Superior temporal gyrus (tissue), 1 donor: ENCODE measurements at regions not wholly inside any gene's neighbourhood (a gene's known extent, or its start where the extent isn't known, plus 50 kb on each side); places are given as distances from the start of the nearest gene placed in this dataset.

Experiments
- DNase-seq: peaks from one replicate; pipeline ENCODE4 v3.0.0-alpha.2; 2016; ENCODE audit errors: extremely low spot score

- no peak for DNase-seq
Observed at GRCh38 chr1:222911866-222912265, 97.0 kb downstream of the DISP1 start.

DNA sequence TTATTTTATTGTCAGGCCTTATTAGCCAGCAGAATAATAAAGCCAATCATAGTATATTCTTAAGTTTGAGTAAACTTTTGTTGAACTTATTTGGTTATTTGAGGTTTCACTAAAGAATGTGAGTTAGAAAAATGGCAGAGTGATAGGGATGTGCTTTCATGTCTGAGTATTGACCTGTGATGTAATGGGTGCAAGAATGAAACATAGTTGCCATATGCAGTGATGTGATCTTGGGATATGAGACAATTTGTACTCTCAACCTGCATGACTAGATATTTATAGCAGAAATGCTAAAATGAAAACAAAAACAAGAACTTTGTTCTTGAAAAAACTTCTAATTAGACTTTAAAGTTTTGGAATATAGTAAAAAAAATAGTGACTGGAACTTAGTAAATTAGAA, 97.9 kb downstream of the DISP1 start:
- no peak for DNase-seq

GRCh38 chr1:222914861-222915632, 100.2 kb downstream of the DISP1 start:
- DNase-seq: no peak

DNA sequence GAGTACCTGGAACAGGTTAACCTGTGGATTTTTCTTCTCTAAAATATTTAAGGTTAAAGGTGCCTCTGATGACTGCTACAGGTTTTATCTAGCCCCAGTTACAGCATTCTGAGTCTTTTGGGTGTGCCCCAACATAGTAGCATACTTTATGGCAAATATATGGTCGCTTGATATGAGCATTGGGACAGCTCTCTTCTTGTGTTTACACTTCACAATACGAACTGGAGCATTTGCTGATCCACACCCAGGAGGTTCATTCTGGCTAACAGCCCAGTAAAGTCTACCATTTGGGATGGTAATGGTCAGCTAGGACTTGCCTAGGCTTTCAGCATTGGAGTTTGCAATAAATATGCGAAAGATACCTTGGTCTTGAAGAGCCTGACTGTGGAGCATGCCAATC, 101.3 kb downstream of the DISP1 start:
- no peak for DNase-seq

GRCh38 chr1:222918801-222919477, 104.1 kb downstream of the DISP1 start:
- DNase-seq: no peak

DNA sequence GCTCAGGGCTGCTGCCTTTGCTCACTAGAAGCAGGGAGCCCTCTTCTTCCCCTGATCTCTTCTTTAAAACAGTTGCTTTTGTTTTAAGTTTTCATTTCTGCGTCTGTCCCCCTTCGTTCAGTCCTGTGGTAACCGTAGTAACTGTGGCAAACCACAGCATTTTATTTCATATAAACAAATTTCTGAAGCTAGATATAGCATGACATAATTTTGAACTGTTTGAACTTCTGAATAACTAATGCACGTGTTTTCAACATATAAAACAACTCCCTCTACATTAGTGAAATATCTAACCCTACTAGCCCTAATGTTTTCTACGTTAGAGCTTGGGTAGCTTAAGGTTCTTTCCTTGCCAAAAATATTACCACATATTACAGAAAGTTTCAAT, 104.6 kb downstream of the DISP1 start:
- DNase-seq: no peak

- DNase-seq: peak; percentile 40
Observed at GRCh38 chr1:222920169-222920568, 105.3 kb downstream of the DISP1 start.

DNA sequence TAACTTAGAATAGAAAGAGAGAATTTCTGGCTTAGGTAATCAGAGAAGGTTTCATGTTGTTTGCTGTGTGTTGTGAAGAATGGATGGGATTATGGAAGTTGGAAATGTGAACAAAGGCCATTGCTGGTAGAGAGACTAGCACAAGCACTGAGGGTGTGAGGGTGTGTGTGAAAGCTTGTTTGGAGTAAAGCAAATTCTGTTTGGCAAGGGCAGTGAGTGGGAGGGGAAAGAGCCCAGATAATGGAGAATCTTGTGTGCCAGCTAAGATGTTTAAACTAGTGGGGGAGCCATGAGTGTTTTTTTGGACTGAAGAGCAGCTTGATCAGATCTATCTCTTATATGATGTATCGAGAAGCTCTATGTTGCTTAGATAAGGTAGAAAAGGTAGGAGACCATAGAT, 107.1 kb downstream of the DISP1 start:
- DNase-seq: no peak

GRCh38 chr1:222923506-222923905, 108.7 kb downstream of the DISP1 start:
- DNase-seq: no peak

- DNase-seq: no peak
Observed at GRCh38 chr1:222924136-222924706, 109.4 kb downstream of the DISP1 start.

- no peak for DNase-seq
Observed at GRCh38 chr1:222926566-222926965, 111.7 kb downstream of the DISP1 start.

DNA sequence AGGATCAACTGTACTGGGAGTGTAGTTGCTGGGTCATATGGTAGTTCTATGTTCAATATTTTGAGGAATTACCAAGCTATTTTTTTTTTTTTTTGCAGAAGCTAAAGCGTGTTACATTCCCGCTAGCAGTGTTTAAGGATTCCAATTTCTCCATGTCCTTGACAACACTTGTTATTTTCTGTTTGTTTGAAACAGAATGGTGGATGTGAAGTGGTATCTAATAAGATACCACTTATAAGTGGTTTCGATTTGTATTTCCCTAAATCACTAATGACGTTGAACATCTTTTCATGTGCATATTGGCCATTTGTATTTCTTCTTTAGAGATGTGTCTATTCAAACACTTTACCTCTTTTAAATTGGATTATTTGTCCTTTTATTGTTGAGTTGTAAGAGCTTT, 112.2 kb downstream of the DISP1 start:
- no peak for DNase-seq

DNA sequence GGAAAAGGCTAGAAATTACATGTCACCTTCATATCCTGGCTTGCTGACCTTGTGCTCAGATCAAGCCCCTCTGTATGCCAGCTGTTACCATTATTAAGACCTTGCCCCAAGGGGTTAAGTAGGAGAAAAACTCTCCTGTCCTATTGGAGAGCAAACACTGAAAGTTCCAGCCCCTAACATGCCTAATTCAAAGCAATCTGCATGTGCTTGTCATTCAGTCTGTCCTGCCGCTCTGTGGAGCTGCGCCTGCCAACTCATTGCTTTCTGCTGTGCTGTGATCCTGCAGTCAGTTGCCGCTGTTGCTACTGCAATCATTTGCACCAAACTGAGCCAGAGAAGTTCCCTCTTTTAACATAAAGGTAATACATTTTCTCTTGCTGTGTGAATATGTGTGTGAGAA, 113.4 kb downstream of the DISP1 start:
- DNase-seq: no peak

GRCh38 chr1:222930070-222930469, 115.2 kb downstream of the DISP1 start:
- DNase-seq: no peak

- no peak for DNase-seq
Observed at GRCh38 chr1:222931023-222931422, 116.2 kb downstream of the DISP1 start.

GRCh38 chr1:222933273-222933672, 118.4 kb downstream of the DISP1 start:
- DNase-seq: no peak

DNA sequence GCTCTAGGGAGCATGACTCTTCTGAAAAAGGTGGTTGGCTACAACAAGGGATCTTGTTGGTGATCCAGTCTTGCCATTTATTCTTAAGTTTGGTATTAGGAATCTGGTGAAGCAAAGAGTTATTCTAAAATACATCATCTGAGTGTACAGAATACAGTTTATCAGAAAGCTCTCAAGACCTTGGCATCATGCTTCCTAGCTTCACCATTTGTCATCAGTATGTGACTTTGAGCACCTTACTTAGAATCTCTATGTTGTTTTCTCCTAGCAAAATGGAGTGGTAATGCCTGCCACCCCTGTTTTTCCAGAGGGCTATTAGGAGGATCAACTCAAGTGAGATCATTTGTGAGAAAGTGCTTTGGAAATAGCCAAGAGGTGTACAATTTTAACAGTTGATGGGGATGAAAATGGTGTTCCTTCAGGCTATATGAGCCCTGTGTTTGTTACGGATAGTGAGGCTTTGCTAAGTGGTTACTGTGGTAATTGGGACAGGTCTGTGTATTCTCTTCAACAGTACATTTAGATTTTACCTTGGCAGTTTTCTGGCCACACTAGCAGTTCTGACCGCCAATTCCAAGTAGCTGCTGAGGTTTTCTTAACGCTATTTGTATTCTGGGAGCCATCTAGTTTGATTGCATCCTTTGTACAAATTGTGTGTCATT, 120.5 kb downstream of the DISP1 start:
- DNase-seq: no peak

DNA sequence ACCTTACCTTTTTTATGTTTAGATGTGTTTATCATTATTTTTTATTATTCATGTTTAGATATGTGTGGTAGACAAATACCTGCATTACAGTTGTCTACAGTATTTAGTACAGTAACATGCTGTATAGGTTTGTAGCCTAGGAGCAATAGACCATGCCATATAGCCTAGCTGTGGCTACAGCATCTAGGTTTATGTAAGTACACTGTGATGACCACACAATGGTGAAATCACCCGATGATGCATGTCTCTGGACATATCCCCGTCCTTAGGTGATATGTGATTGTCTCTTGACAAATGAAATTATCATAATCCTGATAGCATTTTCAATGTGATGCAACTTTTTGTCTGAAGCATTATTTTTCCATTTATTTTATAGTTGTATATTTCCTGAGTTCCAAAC, 121.2 kb downstream of the DISP1 start:
- no peak for DNase-seq

GRCh38 chr1:222938986-222939385, 124.1 kb downstream of the DISP1 start:
- no peak for DNase-seq

DNA sequence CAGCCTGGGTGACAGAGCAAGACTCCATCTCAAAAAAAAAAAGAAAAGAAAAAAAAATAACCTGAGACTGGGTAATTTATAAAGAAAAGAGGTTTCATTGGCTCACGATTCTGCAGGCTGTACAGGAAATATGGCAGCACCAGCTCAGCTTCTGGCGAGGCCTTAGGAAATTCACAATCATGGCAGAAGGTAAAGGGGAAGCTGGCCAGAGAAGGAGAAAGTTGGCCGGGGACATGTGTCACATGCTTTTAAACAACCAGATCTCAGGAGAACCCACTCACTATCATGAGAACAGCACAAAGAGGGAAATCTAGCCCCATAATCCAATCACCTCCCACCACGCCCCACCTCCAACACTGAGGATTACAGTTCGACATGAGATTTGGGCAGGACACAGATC, 125.3 kb downstream of the DISP1 start:
- no peak for DNase-seq

DNA sequence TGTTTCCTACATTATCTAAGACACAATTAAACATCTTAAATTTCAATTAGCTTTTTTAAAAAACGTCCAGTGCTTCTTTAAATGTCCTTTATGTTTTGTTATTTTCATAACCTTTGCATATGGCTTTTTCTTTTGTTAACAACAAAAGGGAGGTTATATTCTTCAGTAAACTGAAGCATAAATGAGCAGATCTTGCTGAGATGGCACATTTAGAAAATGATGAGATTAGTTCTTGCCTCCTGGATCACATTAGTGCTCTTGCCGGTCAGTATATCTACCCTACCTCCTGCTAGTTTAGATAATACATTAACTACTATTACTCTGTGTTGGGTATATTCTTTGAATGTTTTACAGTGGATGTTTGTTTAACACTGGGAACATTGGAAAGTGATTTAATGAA, 126.1 kb downstream of the DISP1 start:
- DNase-seq: no peak

DNA sequence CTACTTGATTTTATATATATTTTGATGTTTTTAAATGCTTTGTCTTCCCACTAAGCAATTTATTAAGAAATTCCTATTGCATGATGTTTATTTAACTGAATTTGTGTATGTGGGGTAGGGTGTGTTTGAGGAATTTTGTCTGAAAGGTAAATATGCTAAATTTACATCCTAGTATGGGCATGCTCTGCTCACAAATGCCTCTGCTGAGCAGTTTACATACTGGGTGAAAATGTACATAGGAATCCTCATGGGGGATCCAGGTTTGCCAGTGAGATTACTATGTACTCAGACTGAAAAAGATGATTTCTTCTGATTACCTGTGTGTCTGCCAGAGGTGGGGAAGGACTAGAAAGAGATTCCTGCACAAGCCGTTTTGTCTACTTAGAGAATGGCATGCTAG, 126.6 kb downstream of the DISP1 start:
- DNase-seq: no peak

DNA sequence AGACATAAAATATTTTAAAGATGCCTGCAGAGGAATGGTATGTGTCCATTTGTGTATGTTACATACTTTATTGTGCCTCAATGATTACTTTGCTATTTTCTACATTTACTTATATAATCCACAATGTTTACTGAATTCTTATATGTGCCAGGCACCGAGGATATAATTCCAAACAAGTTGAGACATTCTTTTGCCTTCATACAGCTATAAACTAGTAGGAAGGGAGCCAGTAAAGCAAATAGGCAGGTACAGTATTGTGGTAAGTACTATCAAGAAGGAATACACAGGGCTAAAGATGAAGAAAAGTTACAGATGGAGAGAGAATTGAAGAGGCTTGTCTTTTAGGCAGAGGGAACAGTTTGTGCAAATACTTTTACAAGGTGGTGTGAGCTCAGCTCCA, 131.6 kb downstream of the DISP1 start:
- DNase-seq: no peak
